ENCODE measurements at regions not wholly inside any gene's neighbourhood (a gene's known extent, or its start where the extent isn't known, plus 50 kb on each side); places are given as distances from the start of the nearest gene placed in this dataset.

- no peaks in the 10 kb centered on the region for H3K9me3 ChIP-seq (replicated peaks; ENCODE audit: control insufficient read depth, insufficient read depth, low read length)
- H3K4me3 ChIP-seq (replicated peaks in 1 of 3; ENCODE audit: insufficient read depth in 1 of 3, low read depth in 1 of 3, low read length in 3 of 3) = no peak overlapping the region
- H3K79me2 ChIP-seq (ENCODE audit: control insufficient read depth, insufficient read depth, low read length) = no peaks in the 10 kb centered on the region
- ChIA-PET CTCF (no interaction called here), POLR2A (no interaction called here)
- intact Hi-C loops (cut with micrococcal nuclease) = no loop called here
- H3K27me3 ChIP-seq (ENCODE audit: control insufficient read depth in 2 of 2, insufficient read depth in 2 of 2, low read length in 2 of 2) = no peaks in the 10 kb centered on the region
- no peaks in the 10 kb centered on the region for H3K9me1 ChIP-seq (replicated peaks; ENCODE audit: control insufficient read depth, extremely low read depth, insufficient read depth, low read length)
- dilution Hi-C loops (cut with MboI; ENCODE audit: extremely low pct_ligation_motif_present, low sequenced_read_pairs) = no loop called here
- H3K9ac ChIP-seq (replicated peaks; ENCODE audit: extremely low read depth, insufficient read depth, low read length) = no peak overlapping the region
- no peak overlapping the region for H2AFZ ChIP-seq (ENCODE audit: low read depth, low read length)
- no peak overlapping the region for H3K27ac ChIP-seq (ENCODE audit: insufficient read depth, low read depth, low read length)
- no peaks in the 10 kb centered on the region for H3K36me3 ChIP-seq (ENCODE audit: control insufficient read depth in 2 of 2, extremely low read depth in 1 of 2, insufficient read depth in 2 of 2, low read length in 2 of 2)
- H3K4me2 ChIP-seq (ENCODE audit: insufficient read depth, low read length) = no peak overlapping the region
- H3K4me1 ChIP-seq (ENCODE audit: control insufficient read depth, extremely low read depth, insufficient read depth, low read length) = peaks cover 9% of the 10 kb centered on the region
- DNase-seq (ENCODE audit: low read depth, low spot score) (no peak), FAIRE-seq (no peak)
- H4K20me1 ChIP-seq (replicated peaks; ENCODE audit: control insufficient read depth, extremely low read depth, insufficient read depth, low read length) = no peaks in the 10 kb centered on the region
- no TSS peak for BruUV-seq (replicated peaks)
- TF ChIP-seq POLR2AphosphoS5 (IDR thresholded peaks at IDR 0.05; ENCODE audit: insufficient read depth, low read depth, low read length) = no peak
- TF ChIP-seq JUN (IDR thresholded peaks at IDR 0.05; ENCODE audit: borderline replicate concordance, insufficient read depth, insufficient read length, low read depth) = no peak
- no peak for TF ChIP-seq POLR2A (IDR thresholded peaks at IDR 0.05; ENCODE audit: low read depth, low read length)
- TF ChIP-seq CTCF (IDR thresholded peaks at IDR 0.05; ENCODE audit: extremely low read depth in 1 of 2, insufficient read depth in 1 of 2, low read depth in 1 of 2, low read length in 2 of 2) = no peak
- TF ChIP-seq MAX (IDR thresholded peaks at IDR 0.05; ENCODE audit: insufficient read depth, insufficient read length) = no peak
- TF ChIP-seq FOS (IDR thresholded peaks at IDR 0.05; ENCODE audit: borderline replicate concordance, insufficient read depth, low read length) = no peak
- no peak for TF ChIP-seq EZH2 (IDR thresholded peaks at IDR 0.05; ENCODE audit: borderline replicate concordance, low read depth, low read length, severe bottlenecking)
- no peak for TF ChIP-seq GATA2 (IDR thresholded peaks at IDR 0.05; ENCODE audit: insufficient read depth, insufficient read length, low read depth, low read length)
- no peak for TF ChIP-seq MYC (IDR thresholded peaks at IDR 0.05; ENCODE audit: low read depth, low read length)
Measured at GRCh38 chr20:63133481-63134091, 82.3 kb downstream of the YTHDF1 start.
